PFSK-1 (cell line): ENCODE measurements at regions not wholly inside any gene's neighbourhood (a gene's known extent, or its start where the extent isn't known, plus 50 kb on each side); places are given as distances from the start of the nearest gene placed in this dataset.

Source experiments
- FOXP2 ChIP-seq: optimal IDR thresholded peaks from 2 replicates; pipeline ENCODE3; 2011; ENCODE audit warnings: borderline replicate concordance, control low read depth, inconsistent platforms; ENCODE audit not compliant: insufficient read depth; ENCODE audit errors: extremely low read length, extremely low read depth
- POLR2AphosphoS5 ChIP-seq: IDR thresholded peaks from 2 replicates; pipeline ENCODE4 v1.6.1; 2012; ENCODE audit warnings: low read depth, mild to moderate bottlenecking, control low read depth, low read length, moderate library complexity
- SIN3A ChIP-seq: IDR thresholded peaks from 2 replicates; pipeline ENCODE4 v1.6.1; 2012; ENCODE audit warnings: mild to moderate bottlenecking, low read length, moderate library complexity, borderline replicate concordance; ENCODE audit not compliant: insufficient read depth
- TAF1 ChIP-seq: IDR thresholded peaks from 2 replicates; pipeline ENCODE4 v1.6.1; 2012; ENCODE audit warnings: low read length, control low read depth, borderline replicate concordance; ENCODE audit not compliant: insufficient read depth
- TF ChIP-seq, protein P1 (sequence below), 2 experiments: IDR thresholded peaks; 2 replicates each; pipeline versions ENCODE4 v1.6.1 to v1.8.0; 2011 to 2012; ENCODE audit warnings: low read depth in 2 of 2, low read length in 2 of 2, control low read depth in 1 of 2, inconsistent platforms in 1 of 2, mild to moderate bottlenecking in 1 of 2, moderate library complexity in 1 of 2; ENCODE audit not compliant: insufficient read depth in 1 of 2

DNA sequence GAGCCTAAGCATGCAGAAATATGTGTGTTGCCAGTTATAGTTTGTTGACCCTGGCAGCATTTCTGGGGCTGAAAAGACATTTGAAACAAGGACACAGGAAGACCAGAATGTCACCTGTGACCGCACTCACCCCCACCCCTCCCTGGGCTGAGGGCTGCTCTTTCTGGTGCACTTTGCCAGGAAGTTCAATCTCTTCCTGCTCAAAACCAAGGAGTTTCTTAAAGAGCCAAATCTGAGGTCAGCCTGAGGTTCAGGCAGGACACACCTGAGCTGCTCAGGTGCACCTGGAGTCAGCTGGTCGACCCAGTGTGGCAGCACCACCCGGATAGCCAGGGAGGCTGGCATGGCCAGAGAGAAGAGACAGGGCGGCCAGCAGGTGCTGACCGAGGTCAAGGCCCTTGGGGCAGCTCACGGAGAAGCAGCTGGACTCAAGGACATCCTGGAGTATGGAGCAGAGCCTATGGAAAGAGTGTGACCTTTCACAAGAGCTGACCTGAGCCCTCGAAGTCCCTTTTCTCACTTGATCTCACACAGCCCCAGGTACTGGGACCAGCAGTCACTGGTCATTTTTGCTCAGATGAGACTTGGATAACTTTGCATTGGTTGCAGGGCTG lies 376.9 kb upstream of the IRX4 start:
- TF ChIP-seq, protein P1, sequence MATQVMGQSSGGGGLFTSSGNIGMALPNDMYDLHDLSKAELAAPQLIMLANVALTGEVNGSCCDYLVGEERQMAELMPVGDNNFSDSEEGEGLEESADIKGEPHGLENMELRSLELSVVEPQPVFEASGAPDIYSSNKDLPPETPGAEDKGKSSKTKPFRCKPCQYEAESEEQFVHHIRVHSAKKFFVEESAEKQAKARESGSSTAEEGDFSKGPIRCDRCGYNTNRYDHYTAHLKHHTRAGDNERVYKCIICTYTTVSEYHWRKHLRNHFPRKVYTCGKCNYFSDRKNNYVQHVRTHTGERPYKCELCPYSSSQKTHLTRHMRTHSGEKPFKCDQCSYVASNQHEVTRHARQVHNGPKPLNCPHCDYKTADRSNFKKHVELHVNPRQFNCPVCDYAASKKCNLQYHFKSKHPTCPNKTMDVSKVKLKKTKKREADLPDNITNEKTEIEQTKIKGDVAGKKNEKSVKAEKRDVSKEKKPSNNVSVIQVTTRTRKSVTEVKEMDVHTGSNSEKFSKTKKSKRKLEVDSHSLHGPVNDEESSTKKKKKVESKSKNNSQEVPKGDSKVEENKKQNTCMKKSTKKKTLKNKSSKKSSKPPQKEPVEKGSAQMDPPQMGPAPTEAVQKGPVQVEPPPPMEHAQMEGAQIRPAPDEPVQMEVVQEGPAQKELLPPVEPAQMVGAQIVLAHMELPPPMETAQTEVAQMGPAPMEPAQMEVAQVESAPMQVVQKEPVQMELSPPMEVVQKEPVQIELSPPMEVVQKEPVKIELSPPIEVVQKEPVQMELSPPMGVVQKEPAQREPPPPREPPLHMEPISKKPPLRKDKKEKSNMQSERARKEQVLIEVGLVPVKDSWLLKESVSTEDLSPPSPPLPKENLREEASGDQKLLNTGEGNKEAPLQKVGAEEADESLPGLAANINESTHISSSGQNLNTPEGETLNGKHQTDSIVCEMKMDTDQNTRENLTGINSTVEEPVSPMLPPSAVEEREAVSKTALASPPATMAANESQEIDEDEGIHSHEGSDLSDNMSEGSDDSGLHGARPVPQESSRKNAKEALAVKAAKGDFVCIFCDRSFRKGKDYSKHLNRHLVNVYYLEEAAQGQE (IDR thresholded peaks at IDR 0.05; ENCODE audit: insufficient read depth in 1 of 2, low read depth in 2 of 2, low read length in 2 of 2), result no peak
- TF ChIP-seq POLR2AphosphoS5 (no peak), SIN3A (no peak), FOXP2 (no peak), TAF1 (no peak)

DNA sequence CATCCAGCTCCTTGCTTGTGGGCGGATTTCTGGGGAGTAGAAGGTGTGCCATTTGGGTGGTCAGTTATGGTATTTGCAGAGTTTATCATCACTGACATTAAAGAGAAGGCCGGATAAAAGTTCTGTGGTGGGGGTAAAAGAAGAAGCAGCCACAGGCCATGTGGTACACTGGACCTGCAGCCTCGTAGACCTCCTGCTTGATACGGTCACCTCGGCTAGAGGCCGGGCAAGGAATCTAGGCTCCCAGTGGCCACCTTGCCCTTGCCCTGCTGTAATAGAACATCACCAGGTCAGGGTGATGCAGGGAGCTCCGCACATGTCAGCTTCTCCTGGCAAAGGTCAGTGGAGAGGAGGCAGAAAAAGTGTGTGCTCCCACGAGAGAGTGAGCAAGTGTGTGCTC lies 376.1 kb upstream of the IRX4 start:
- TF ChIP-seq TAF1 (no peak), POLR2AphosphoS5 (no peak), SIN3A (no peak), FOXP2 (no peak)
- TF ChIP-seq, protein P1 (IDR thresholded peaks at IDR 0.05; ENCODE audit: insufficient read depth in 1 of 2, low read depth in 2 of 2, low read length in 2 of 2), result no peak

DNA sequence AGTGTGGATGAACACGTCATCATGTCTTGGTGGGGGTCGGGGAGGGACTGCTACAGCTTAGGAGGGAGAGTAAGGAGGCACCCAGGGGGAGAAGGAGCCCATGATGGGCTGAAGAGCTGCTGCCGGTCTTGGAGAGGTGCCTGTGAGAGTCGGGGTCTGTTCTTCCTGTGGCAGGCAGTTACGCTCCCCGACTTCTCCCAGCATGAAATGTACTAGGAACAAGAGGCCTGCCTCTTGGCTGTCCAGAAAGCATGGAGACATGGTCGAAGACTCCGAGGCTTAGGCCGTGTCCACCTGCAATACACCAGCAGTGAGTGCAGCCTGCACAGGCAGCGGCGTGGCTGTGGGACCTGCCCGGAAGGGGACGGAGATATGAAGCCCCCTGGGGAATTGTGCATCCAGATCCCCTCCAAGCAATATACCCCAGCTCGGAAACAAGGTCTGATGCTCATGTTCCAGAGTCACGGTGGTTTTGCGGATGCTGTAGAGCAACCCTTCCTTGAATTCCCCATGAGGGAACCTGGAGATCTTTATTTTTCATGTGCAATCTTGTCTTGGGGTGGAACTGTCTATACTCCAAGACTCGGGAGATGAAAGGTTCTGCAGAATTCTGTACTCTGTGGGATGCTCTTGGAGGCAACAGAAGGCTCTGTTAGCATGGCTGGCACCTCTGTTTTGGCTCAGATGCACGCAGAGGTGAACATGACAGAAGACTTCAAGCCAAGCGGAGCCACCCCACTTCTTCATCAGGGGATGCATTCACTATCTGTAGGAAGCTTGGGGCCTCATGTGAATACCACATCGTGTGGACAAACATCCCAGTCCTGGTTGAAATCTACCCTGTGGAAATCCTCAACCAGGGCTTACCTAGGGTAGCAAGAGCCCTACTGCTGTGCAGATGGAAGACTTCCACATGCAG lies 374.9 kb upstream of the IRX4 start:
- TF ChIP-seq, protein P1 (IDR thresholded peaks at IDR 0.05; ENCODE audit: insufficient read depth in 1 of 2, low read depth in 2 of 2, low read length in 2 of 2), result no peak
- TF ChIP-seq FOXP2, result no peak
- TF ChIP-seq TAF1, result no peak
- TF ChIP-seq POLR2AphosphoS5, result no peak
- TF ChIP-seq SIN3A, result no peak

DNA sequence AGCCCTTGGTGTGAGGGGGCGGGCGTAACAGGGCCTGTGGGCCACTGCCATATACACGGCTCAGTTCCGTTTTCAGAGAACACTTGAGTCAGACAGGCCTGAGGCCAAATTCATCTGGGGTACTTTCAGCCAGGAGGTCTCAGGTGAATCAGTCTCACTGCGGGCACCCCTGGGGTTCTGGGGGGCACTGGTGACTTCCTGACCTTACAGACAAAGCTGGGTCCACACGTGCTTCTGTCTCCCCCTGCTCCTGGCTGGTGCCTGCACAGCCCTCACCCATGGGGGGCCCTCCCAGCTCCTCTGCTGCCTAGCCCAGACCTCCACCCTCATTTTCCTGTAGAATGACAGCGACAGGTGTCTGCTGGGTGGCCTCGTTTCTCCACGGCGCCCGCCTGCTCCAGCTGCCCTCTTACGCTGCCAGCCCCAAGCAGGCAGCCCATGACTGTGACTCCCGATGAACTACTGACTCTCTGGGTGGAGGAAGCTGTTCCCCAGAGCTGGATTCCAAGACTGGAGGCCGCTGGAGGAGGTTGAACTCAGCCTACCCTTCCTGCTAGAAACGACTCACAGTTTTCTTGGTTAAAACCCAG lies 374.1 kb upstream of the IRX4 start:
- TF ChIP-seq, protein P1 (IDR thresholded peaks at IDR 0.05; ENCODE audit: insufficient read depth in 1 of 2, low read depth in 2 of 2, low read length in 2 of 2), result no peak
- TF ChIP-seq POLR2AphosphoS5 (no peak), SIN3A (no peak), TAF1 (no peak), FOXP2 (no peak)
